Gastroesophageal sphincter (tissue), 3 donors: ENCODE measurements at regions not wholly inside any gene's neighbourhood (a gene's known extent, or its start where the extent isn't known, plus 50 kb on each side); places are given as distances from the start of the nearest gene placed in this dataset.

ENCODE experiments used
- CTCF ChIP-seq, 4 experiments: fragments of 200-600 bp in 2 of 4; fragments of 450-650 bp in 2 of 4; sonication (generic) in 1 of 4; IDR thresholded peaks; one replicate each; pipeline ENCODE4 v1.5.1; 2017 to 2019; ENCODE audit warnings: antibody characterized with exemption in 4 of 4, mild to moderate bottlenecking in 2 of 4, moderate library complexity in 2 of 4
- EP300 ChIP-seq: sonication (generic); formaldehyde crosslinking; IDR thresholded peaks from one replicate; pipeline ENCODE4 v1.6.1; 2017; ENCODE audit warnings: antibody characterized with exemption, mild to moderate bottlenecking
- POLR2A ChIP-seq, 2 donors: fragments of 450-650 bp; IDR thresholded peaks; one replicate each; pipeline ENCODE4 v1.6.1; 2017; ENCODE audit warnings: antibody characterized with exemption in 2 of 2, mild to moderate bottlenecking in 2 of 2, moderate library complexity in 1 of 2
- POLR2AphosphoS5 ChIP-seq: sonication (generic); formaldehyde crosslinking; IDR thresholded peaks from one replicate; pipeline ENCODE4 v1.6.1; 2017; ENCODE audit warnings: antibody characterized with exemption

GRCh38 chr2:153004627-153005026 lies 286.2 kb downstream of the ARL6IP6 start:
- TF ChIP-seq CTCF (IDR thresholded peaks at IDR 0.05) (no peak), EP300 (no peak), POLR2AphosphoS5 (no peak), POLR2A (IDR thresholded peaks at IDR 0.05) (no peak)
